ENCODE measurements at regions not wholly inside any gene's neighbourhood (a gene's known extent, or its start where the extent isn't known, plus 50 kb on each side); places are given as distances from the start of the nearest gene placed in this dataset.

- Histone ChIP-seq H3K27ac (no peak overlapping the region), H3K36me3 (no peaks in the 10 kb centered on the region), H3K4me1 (replicated peaks) (no peaks in the 10 kb centered on the region), H3K9me3 (no peaks in the 10 kb centered on the region), H3K4me3 (no peak overlapping the region), H3K27me3 (replicated peaks; ENCODE audit: insufficient read depth) (no peaks in the 10 kb centered on the region)
- intact Hi-C loops (cut with DNase I) = no loop called here
- no peak for TF ChIP-seq POLR2A (IDR thresholded peaks at IDR 0.05)
- no peak for TF ChIP-seq CTCF (IDR thresholded peaks at IDR 0.05)
- TF ChIP-seq POLR2AphosphoS5 (IDR thresholded peaks at IDR 0.05) = no peak
- DNase-seq (ENCODE audit: low spot score) = no peak
- WGBS = 96% methylated on average over 4 of the region's 4 CpGs
Observed at GRCh38 chr7:159215076-159215475, 70.4 kb upstream of the VIPR2 start.

GRCh38 chr7:159213253-159213652 lies 68.6 kb upstream of the VIPR2 start:
- Histone ChIP-seq H3K27ac (no peak overlapping the region), H3K9me3 (no peaks in the 10 kb centered on the region), H3K4me3 (no peak overlapping the region), H3K27me3 (replicated peaks; ENCODE audit: insufficient read depth) (no peaks in the 10 kb centered on the region), H3K4me1 (replicated peaks) (no peaks in the 10 kb centered on the region), H3K36me3 (no peaks in the 10 kb centered on the region)
- WGBS = 85% methylated on average over 2 of the region's 2 CpGs
- no peak for DNase-seq (ENCODE audit: low spot score)
- TF ChIP-seq POLR2AphosphoS5 (IDR thresholded peaks at IDR 0.05) (no peak), POLR2A (IDR thresholded peaks at IDR 0.05) (no peak), CTCF (IDR thresholded peaks at IDR 0.05) (no peak)
- intact Hi-C loops (cut with DNase I) = no loop called here

- TF ChIP-seq CTCF (IDR thresholded peaks at IDR 0.05) (no peak), POLR2AphosphoS5 (IDR thresholded peaks at IDR 0.05) (no peak), POLR2A (IDR thresholded peaks at IDR 0.05) (no peak)
- 83% methylated on average over 4 of the region's 4 CpGs for WGBS
- intact Hi-C loops (cut with DNase I) = no loop called here
- no peaks in the 10 kb centered on the region for H3K9me3 ChIP-seq
- H3K4me1 ChIP-seq (replicated peaks) = no peaks in the 10 kb centered on the region
- no peak for DNase-seq (ENCODE audit: low spot score)
- no peak overlapping the region for H3K27ac ChIP-seq
- no peaks in the 10 kb centered on the region for H3K36me3 ChIP-seq
- no peak overlapping the region for H3K4me3 ChIP-seq
- no peaks in the 10 kb centered on the region for H3K27me3 ChIP-seq (replicated peaks; ENCODE audit: insufficient read depth)
Observed at GRCh38 chr7:159212226-159212625, 67.6 kb upstream of the VIPR2 start.

GRCh38 chr7:159211540-159212182 lies 67.0 kb upstream of the VIPR2 start:
- intact Hi-C loops (cut with DNase I) = no loop called here
- TF ChIP-seq CTCF (IDR thresholded peaks at IDR 0.05) (no peak), POLR2A (IDR thresholded peaks at IDR 0.05) (no peak), POLR2AphosphoS5 (IDR thresholded peaks at IDR 0.05) (no peak)
- H3K36me3 ChIP-seq = no peaks in the 10 kb centered on the region
- no peaks in the 10 kb centered on the region for H3K4me1 ChIP-seq (replicated peaks)
- no peaks in the 10 kb centered on the region for H3K9me3 ChIP-seq
- no peak overlapping the region for H3K27ac ChIP-seq
- WGBS = 47% methylated on average over 19 of the region's 19 CpGs
- no peak overlapping the region for H3K4me3 ChIP-seq
- no peaks in the 10 kb centered on the region for H3K27me3 ChIP-seq (replicated peaks; ENCODE audit: insufficient read depth)
- no peak for DNase-seq (ENCODE audit: low spot score)

GRCh38 chr7:159210581-159211235 lies 66.0 kb upstream of the VIPR2 start:
- 92% methylated on average over 1 of the region's 1 CpG for WGBS
- DNase-seq (ENCODE audit: low spot score) = no peak
- Histone ChIP-seq H3K9me3 (no peaks in the 10 kb centered on the region), H3K4me1 (replicated peaks) (no peaks in the 10 kb centered on the region), H3K27ac (no peak overlapping the region), H3K27me3 (replicated peaks; ENCODE audit: insufficient read depth) (no peaks in the 10 kb centered on the region), H3K36me3 (no peaks in the 10 kb centered on the region), H3K4me3 (no peak overlapping the region)
- TF ChIP-seq CTCF (IDR thresholded peaks at IDR 0.05) = no peak
- TF ChIP-seq POLR2AphosphoS5 (IDR thresholded peaks at IDR 0.05) = no peak
- TF ChIP-seq POLR2A (IDR thresholded peaks at IDR 0.05) = no peak
- intact Hi-C loops (cut with DNase I) = no loop called here
